ENCODE measurements at regions not wholly inside any gene's neighbourhood (a gene's known extent, or its start where the extent isn't known, plus 50 kb on each side); places are given as distances from the start of the nearest gene placed in this dataset.

DNA sequence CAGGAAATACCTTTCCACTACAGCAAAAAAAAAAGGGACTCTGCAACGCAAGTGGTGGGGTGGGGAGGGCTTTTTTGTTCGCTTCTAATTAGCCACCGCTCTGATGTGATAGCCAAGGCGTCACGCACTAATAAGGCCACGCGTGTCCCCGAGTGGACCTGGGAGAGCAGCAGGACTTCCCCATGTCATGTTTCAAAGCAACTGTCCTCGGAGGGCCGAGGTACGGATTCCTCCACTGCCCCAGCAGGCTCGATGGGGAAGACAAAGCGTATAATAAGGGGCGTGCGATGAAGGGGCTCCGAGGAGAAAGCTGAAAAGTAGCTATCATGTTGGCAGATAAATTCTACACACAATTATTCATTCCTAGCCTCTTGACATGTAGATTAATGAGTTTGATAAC is 179.7 kb upstream of the ZNF507 start:
- TF ChIP-seq, protein P1, sequence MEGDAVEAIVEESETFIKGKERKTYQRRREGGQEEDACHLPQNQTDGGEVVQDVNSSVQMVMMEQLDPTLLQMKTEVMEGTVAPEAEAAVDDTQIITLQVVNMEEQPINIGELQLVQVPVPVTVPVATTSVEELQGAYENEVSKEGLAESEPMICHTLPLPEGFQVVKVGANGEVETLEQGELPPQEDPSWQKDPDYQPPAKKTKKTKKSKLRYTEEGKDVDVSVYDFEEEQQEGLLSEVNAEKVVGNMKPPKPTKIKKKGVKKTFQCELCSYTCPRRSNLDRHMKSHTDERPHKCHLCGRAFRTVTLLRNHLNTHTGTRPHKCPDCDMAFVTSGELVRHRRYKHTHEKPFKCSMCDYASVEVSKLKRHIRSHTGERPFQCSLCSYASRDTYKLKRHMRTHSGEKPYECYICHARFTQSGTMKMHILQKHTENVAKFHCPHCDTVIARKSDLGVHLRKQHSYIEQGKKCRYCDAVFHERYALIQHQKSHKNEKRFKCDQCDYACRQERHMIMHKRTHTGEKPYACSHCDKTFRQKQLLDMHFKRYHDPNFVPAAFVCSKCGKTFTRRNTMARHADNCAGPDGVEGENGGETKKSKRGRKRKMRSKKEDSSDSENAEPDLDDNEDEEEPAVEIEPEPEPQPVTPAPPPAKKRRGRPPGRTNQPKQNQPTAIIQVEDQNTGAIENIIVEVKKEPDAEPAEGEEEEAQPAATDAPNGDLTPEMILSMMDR (optimal IDR thresholded peaks at IDR 0.05 in 1 of 3, IDR thresholded peaks at IDR 0.05 in 1 of 3, conservative IDR thresholded peaks at IDR 0.05 in 1 of 3; ENCODE audit: extremely low read depth in 1 of 3, insufficient read depth in 2 of 3, low read length in 3 of 3) = no peak
- TF ChIP-seq EZH2 (IDR thresholded peaks at IDR 0.05; ENCODE audit: low read length) = no peak

Data from keratinocyte (primary cell).